K562 (cell line): ENCODE measurements at regions not wholly inside any gene's neighbourhood (a gene's known extent, or its start where the extent isn't known, plus 50 kb on each side); places are given as distances from the start of the nearest gene placed in this dataset.

Source experiments
- ATAC-seq: fragments of 200-7000 bp; cut with Tn5 transposase; 3 replicates; pipeline ENCODE4 v1.9.1; 2020; ENCODE audit warnings: moderate library complexity
- BruUV-seq: library from RNA; stranded (reverse); fragments of 400-500 nt; replicated peaks from 2 replicates; lab custom pipeline; 2021; lab: Mats Ljungman, UMichigan
- CTCF ChIA-PET: fragments of 300-600 bp; formaldehyde crosslinking; extraction: SDS; loops from one replicate; lab custom pipeline; 2021; ENCODE audit warnings: low intra/inter-chr PET ratio; lab: Yijun Ruan, JAX
- POLR2A ChIA-PET: fragments of 300-600, 350-650 bp; sonication (Branson Sonifier 250); formaldehyde crosslinking; extraction: SDS; loops from one replicate; lab custom pipeline; 2021; ENCODE audit warnings: antibody characterized with exemption, inconsistent platforms; lab: Yijun Ruan, JAX
- DNase-seq, 4 experiments: peaks; one replicate each; pipeline versions ENCODE4 v3.0.0 to v3.0.0-alpha.2; 2011 to 2018; ENCODE audit warnings: low spot score in 3 of 4, mixed read lengths in 3 of 4; ENCODE audit errors: extremely low read depth in 1 of 4
- FAIRE-seq: peaks from 2 replicates; lab custom pipeline; 2011; peaks lifted over from hg19 to GRCh38; lab: Jason Lieb, UNC
- H2AFZ ChIP-seq: 2 replicates; pipeline ENCODE4 v1.6.0; 2011; ENCODE audit warnings: low read depth, low read length, control low read depth, inconsistent platforms
- H3K27ac ChIP-seq: fragments of 200-600 bp; 3 replicates; pipeline ENCODE4 v1.8.0; 2011; ENCODE audit warnings: low read depth, mild to moderate bottlenecking, control low read depth, inconsistent platforms, low read length, moderate library complexity, mixed read lengths; ENCODE audit errors: extremely low read depth
- H3K27me3 ChIP-seq, 2 experiments: fragments of 300-600 bp in 1 of 2; 2 replicates in 1 of 2; 3 replicates in 1 of 2; pipeline versions ENCODE4 v1.6.0 to v1.8.0; 2011; ENCODE audit warnings: inconsistent platforms in 2 of 2, low read length in 2 of 2, mild to moderate bottlenecking in 1 of 2, mixed read lengths in 1 of 2, moderate library complexity in 1 of 2; ENCODE audit not compliant: control insufficient read depth in 2 of 2, insufficient read depth in 2 of 2
- H3K36me3 ChIP-seq: fragments of 300-600 bp; 3 replicates; pipeline ENCODE4 v1.8.0; 2011; ENCODE audit warnings: mild to moderate bottlenecking, low read length, inconsistent platforms; ENCODE audit not compliant: control insufficient read depth, insufficient read depth
- H3K4me1 ChIP-seq, 2 experiments: fragments of 200-600 bp in 1 of 2; replicated peaks in 1 of 2; 2 replicates in 1 of 2; 3 replicates in 1 of 2; pipeline versions ENCODE4 v1.5.1 to v1.8.0; 2011; ENCODE audit warnings: inconsistent platforms in 2 of 2, low read length in 2 of 2, mild to moderate bottlenecking in 1 of 2, mixed read lengths in 1 of 2, moderate library complexity in 1 of 2; ENCODE audit not compliant: control insufficient read depth in 2 of 2, insufficient read depth in 2 of 2
- H3K4me2 ChIP-seq: 2 replicates; pipeline ENCODE4 v1.6.1; 2011; ENCODE audit warnings: low read length, control low read depth, inconsistent platforms, mixed read lengths; ENCODE audit not compliant: insufficient read depth
- H3K4me3 ChIP-seq: fragments of 200-600 bp; sonication (generic), shearing (Covaris generic); 2 replicates; pipeline ENCODE4 v1.5.1; 2016; ENCODE audit warnings: control low read depth, inconsistent platforms
- H3K79me2 ChIP-seq: fragments of 200-600 bp; 3 replicates; pipeline ENCODE4 v1.8.0; 2011; ENCODE audit warnings: low read length, inconsistent platforms; ENCODE audit not compliant: control insufficient read depth, insufficient read depth
- H3K9ac ChIP-seq, 2 experiments: 2 replicates each; pipeline versions ENCODE4 v1.6.0 to v1.6.1; 2011; ENCODE audit warnings: low read depth in 2 of 2, low read length in 2 of 2, control low read depth in 1 of 2, inconsistent platforms in 1 of 2, mild to moderate bottlenecking in 1 of 2, mixed read lengths in 1 of 2; ENCODE audit not compliant: insufficient read depth in 1 of 2
- H3K9me1 ChIP-seq: one replicate; pipeline ENCODE4 v1.6.0; 2011; ENCODE audit warnings: inconsistent platforms, mild to moderate bottlenecking, low read length, moderate library complexity; ENCODE audit not compliant: control insufficient read depth, insufficient read depth
- H3K9me3 ChIP-seq: replicated peaks from 2 replicates; pipeline ENCODE4 v1.5.1; 2011; ENCODE audit warnings: low read depth, low read length, inconsistent platforms; ENCODE audit not compliant: control insufficient read depth, insufficient read depth
- H4K20me1 ChIP-seq: replicated peaks from 2 replicates; pipeline ENCODE4 v1.6.1; 2011; ENCODE audit warnings: low read length, inconsistent platforms, mixed read lengths; ENCODE audit not compliant: control insufficient read depth, insufficient read depth
- ADNP ChIP-seq: fragments of 200-800 bp; sonication (Bioruptor generic); IDR thresholded peaks from 2 replicates; pipeline ENCODE4 v1.6.1; 2016; ENCODE audit warnings: missing genetic modification characterization, missing compliant biosample characterization
- ATF7 ChIP-seq: fragments of 450-650 bp; IDR thresholded peaks from 2 replicates; pipeline ENCODE4 v1.7.1; 2014; ENCODE audit warnings: mild to moderate bottlenecking, moderate library complexity
- BHLHE40 ChIP-seq: IDR thresholded peaks from 2 replicates; pipeline ENCODE4 v1.6.1; 2011; ENCODE audit warnings: low read length, improper control_type of control experiment
- CBX1 ChIP-seq: sonication (generic); IDR thresholded peaks from 2 replicates; pipeline ENCODE4 v1.6.1; 2016; ENCODE audit warnings: antibody characterized with exemption, low read depth, mild to moderate bottlenecking
- ESRRA ChIP-seq: fragments of 450-650 bp; IDR thresholded peaks from 2 replicates; pipeline ENCODE4 v1.6.1; 2014; ENCODE audit warnings: low read depth, mild to moderate bottlenecking, moderate library complexity, borderline replicate concordance
- ETS1 ChIP-seq: conservative IDR thresholded peaks from 2 replicates; pipeline ENCODE4 v1.6.1; 2011; ENCODE audit warnings: low read depth, mild to moderate bottlenecking, low read length; ENCODE audit not compliant: control insufficient read depth
- GTF2F1 ChIP-seq: IDR thresholded peaks from 2 replicates; pipeline ENCODE4 v1.6.1; 2011; ENCODE audit warnings: low read depth, low read length, improper control_type of control experiment
- KAT2B ChIP-seq: IDR thresholded peaks from one replicate; pipeline ENCODE4 v1.6.1; 2012; ENCODE audit warnings: low read depth, mild to moderate bottlenecking, control low read depth, inconsistent platforms, low read length, moderate library complexity
- KLF1 ChIP-seq: fragments of 450-650 bp; IDR thresholded peaks from 2 replicates; pipeline ENCODE4 v1.6.1; 2016; ENCODE audit warnings: missing genetic modification characterization, missing compliant biosample characterization
- KLF6 ChIP-seq: fragments of 250-450 bp; sonication (Bioruptor Pico); IDR thresholded peaks from 2 replicates; pipeline ENCODE4 v1.4.0; 2020; ENCODE audit warnings: mild to moderate bottlenecking, moderate library complexity, borderline replicate concordance
- NCOR1 ChIP-seq: fragments of 450-650 bp; IDR thresholded peaks from 2 replicates; pipeline ENCODE4 v1.6.1; 2016; ENCODE audit warnings: mild to moderate bottlenecking, moderate library complexity
- PHF8 ChIP-seq: fragments of 200-600 bp; sonication (generic); IDR thresholded peaks from 2 replicates; pipeline ENCODE4 v1.6.1; 2012; ENCODE audit warnings: mixed run types, mild to moderate bottlenecking, inconsistent platforms, low read length, moderate library complexity, borderline replicate concordance
- POLR2H ChIP-seq: IDR thresholded peaks from 2 replicates; pipeline ENCODE4 v1.6.1; 2016; ENCODE audit warnings: missing genetic modification characterization, low read depth, mild to moderate bottlenecking, control low read depth, missing compliant biosample characterization, moderate library complexity
- SRSF9 ChIP-seq: fragments of 200-400 bp; formaldehyde crosslinking; IDR thresholded peaks from 2 replicates; pipeline ENCODE4 v1.6.1; 2017; ENCODE audit warnings: low read depth, low read length, borderline replicate concordance
- U2AF2 ChIP-seq: fragments of 200-400 bp; formaldehyde crosslinking; optimal IDR thresholded peaks from 2 replicates; pipeline ENCODE3; 2017; ENCODE audit warnings: low read depth, mild to moderate bottlenecking, low read length
- WGBS: fragments of 100-300 bp; shearing (Covaris generic); methylation state at CpG from one replicate; pipeline ENCODE4 v1.1.6; 2016; ENCODE audit warnings: low coverage, mixed read lengths; ENCODE audit not compliant: insufficient coverage; ENCODE audit errors: missing lambda C conversion rate; 5-methylcytosine and 5-hydroxymethylcytosine counted together
- in situ Hi-C: fragments of 300-500 bp; cut with MboI; formaldehyde crosslinking; loops from 4 replicates; pipeline ENCODE4 v1.15.0; 2018; ENCODE audit warnings: inconsistent platforms, mixed read lengths
- intact Hi-C: fragments of 100-400 bp; cut with micrococcal nuclease; formaldehyde crosslinking; loops from 2 replicates; pipeline ENCODE4 v1.14.2; 2022

DNA sequence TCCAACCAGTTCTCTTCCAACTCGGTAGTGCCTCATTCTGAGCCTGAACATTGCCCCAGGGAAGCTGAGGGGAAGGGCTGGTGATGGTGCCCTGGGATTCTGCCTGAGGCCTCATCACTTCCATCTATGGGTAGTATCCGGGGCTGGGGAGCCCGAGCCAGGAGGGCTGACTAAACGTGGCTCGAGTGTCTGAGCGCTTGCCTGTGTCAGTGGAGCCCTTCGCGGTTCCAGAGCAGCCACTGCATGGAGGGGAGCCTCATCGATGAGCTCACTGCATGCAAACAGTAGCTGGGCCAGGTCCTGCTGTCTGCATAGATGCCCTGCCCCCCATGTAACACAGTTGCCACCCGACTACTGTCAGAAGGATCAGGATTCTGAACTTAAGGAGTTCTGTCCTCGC lies 129.3 kb downstream of the GLI2 start:
- no peak overlapping the region for H2AFZ ChIP-seq
- CTCF ChIA-PET: no interaction called here
- H3K9me3 ChIP-seq: no peaks in the 10 kb centered on the region
- H3K4me1 ChIP-seq: peaks cover 18 to 34% of the 10 kb centered on the region in 2 experiments; a peak in 4 of 5 replicates
- POLR2A ChIA-PET: interaction anchor here (0.9 kb wide), 1 partner anchor 94 kb away, joined by 3 read pairs; no protein-coding TSS in a partner anchor
- peaks cover 17 to 41% of the 10 kb centered on the region in 2 experiments; a peak in 4 of 5 replicates for H3K27me3 ChIP-seq
- H3K9me1 ChIP-seq: no peaks in the 10 kb centered on the region
- H4K20me1 ChIP-seq: no peaks in the 10 kb centered on the region
- no peak overlapping the region for H3K27ac ChIP-seq
- H3K4me2 ChIP-seq: no peak overlapping the region
- H3K36me3 ChIP-seq: no peaks in the 10 kb centered on the region
- DNase-seq: no peak
- TF ChIP-seq KLF1 (tag): no peak
- in situ Hi-C loops: no loop called here
- intact Hi-C loops: no loop called here
- no peak for FAIRE-seq
- no peak for ATAC-seq
- BruUV-seq: no TSS peak
- 35% methylated on average over 11 of the region's 11 CpGs for WGBS
- no peak overlapping the region for H3K9ac ChIP-seq
- H3K4me3 ChIP-seq: no peak overlapping the region
- no peaks in the 10 kb centered on the region for H3K79me2 ChIP-seq

GRCh38 chr2:120865656-120866055 lies 130.0 kb downstream of the GLI2 start:
- DNase-seq (no peak), FAIRE-seq (no peak), ATAC-seq (no peak)
- intact Hi-C loops (no loop called here), in situ Hi-C loops (no loop called here)
- H3K4me2 ChIP-seq: no peak overlapping the region
- no peaks in the 10 kb centered on the region for H3K79me2 ChIP-seq
- no peak overlapping the region for H3K9ac ChIP-seq
- 47% methylated on average over 8 of the region's 8 CpGs for WGBS
- no peaks in the 10 kb centered on the region for H3K9me3 ChIP-seq
- H3K9me1 ChIP-seq: no peaks in the 10 kb centered on the region
- no peak for TF ChIP-seq ADNP (tag)
- no peak for TF ChIP-seq KAT2B
- TF ChIP-seq ETS1: no peak
- no peak for TF ChIP-seq BHLHE40
- TF ChIP-seq CBX1: no peak
- TF ChIP-seq ESRRA: no peak
- no peak for TF ChIP-seq GTF2F1
- TF ChIP-seq U2AF2: no peak
- TF ChIP-seq KLF6 (CRISPR knock-in tag): no peak
- no peak for TF ChIP-seq POLR2H (tag)
- TF ChIP-seq PHF8: no peak
- TF ChIP-seq SRSF9: no peak
- no peak for TF ChIP-seq NCOR1
- no peak for TF ChIP-seq ATF7
- H3K36me3 ChIP-seq: no peaks in the 10 kb centered on the region
- H3K4me1 ChIP-seq: peaks cover 18 to 34% of the 10 kb centered on the region in 2 experiments; a peak in 4 of 5 replicates
- no peak overlapping the region for H3K27ac ChIP-seq
- H3K4me3 ChIP-seq: no peak overlapping the region
- POLR2A ChIA-PET: interaction anchor here (0.9 kb wide), 1 partner anchor 93 kb away, joined by 3 read pairs; no protein-coding TSS in a partner anchor
- CTCF ChIA-PET: no interaction called here
- no TSS peak for BruUV-seq
- H3K27me3 ChIP-seq: peaks cover 21 to 48% of the 10 kb centered on the region in 2 experiments
- H2AFZ ChIP-seq: no peak overlapping the region
- H4K20me1 ChIP-seq: no peaks in the 10 kb centered on the region
